Right ventricle myocardium inferior (tissue), 1 donor: ENCODE measurements at regions not wholly inside any gene's neighbourhood (a gene's known extent, or its start where the extent isn't known, plus 50 kb on each side); places are given as distances from the start of the nearest gene placed in this dataset.
"Not testable (repeated sequence)": the region's sequence is repeated elsewhere in the genome, so short reads cannot be mapped to it uniquely, and the experiment has no call there.

Source experiments
- ATAC-seq: fragments of 200-7000 bp; cut with Tn5 transposase; one replicate; pipeline ENCODE4 v1.9.1; 2020; ENCODE audit warnings: mild to moderate bottlenecking, moderate library complexity
- DNase-seq: peaks from one replicate; pipeline ENCODE4 v3.0.0; 2021; ENCODE audit errors: missing footprints
- intact Hi-C: fragments of 100-400 bp; cut with DNase I; formaldehyde crosslinking; loops from one replicate; pipeline ENCODE4 v1.11.0; 2022
- donor health status: DM: no; HTN: yes; CAD: no; lungs with severe emphysema.

DNA sequence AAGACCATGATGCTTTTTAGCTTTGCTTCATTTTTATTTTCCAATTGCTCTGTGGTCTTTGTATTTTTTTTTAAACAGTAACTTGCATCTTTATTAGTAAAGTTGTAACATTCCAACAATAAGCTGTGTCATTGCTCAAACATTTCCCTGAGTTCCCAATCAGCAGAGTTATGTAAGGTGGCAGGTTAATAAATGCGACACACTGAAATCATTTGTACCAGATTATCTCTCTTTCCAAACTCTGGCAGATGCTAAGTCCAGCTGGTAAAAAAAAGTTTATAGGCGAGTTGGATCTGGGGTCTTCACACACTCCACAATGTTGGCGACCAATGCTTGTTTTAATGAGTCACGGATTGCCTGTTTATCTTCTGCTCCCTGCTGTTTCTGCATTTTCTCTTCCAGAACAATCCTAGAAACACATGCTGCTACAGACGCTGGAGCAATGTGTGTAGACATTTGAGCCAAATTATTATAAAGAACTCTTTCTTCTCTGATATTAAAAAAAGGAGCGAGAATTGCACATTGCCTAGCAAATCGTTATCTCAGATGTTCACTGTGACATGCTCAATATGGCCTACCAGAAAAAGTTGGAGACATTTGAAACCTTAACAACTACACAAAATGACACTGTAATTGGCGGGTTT is 113.6 kb upstream of the IFNGR1 start:
- ATAC-seq (peak; percentile 96), DNase-seq (no peak)
- intact Hi-C loops = no loop called here

DNA sequence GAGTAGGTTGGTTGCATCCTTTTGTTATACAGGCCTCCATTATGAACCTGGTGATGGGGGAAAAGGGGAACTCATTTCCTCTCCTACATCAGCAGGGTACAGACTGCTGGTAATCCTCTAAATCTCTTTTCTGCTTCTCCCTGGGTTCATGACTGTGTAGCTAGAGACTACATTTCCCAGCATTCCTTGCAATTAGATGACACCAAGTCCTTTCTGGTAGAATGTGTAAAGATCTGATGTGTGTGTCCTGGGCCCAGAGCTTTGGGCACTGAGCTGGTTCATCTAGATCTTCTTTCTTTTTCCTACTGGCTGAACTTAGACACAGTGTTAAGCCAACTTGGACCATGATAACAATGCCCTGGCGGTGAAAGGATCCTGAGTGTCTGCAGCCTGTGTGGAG is 104.7 kb upstream of the IFNGR1 start:
- intact Hi-C loops = no loop called here
- ATAC-seq (no peak), DNase-seq (no peak)

- intact Hi-C loops = no loop called here
- ATAC-seq = no peak
- no peak for DNase-seq
Observed at GRCh38 chr6:137320271-137320670, 101.1 kb upstream of the IFNGR1 start.

DNA sequence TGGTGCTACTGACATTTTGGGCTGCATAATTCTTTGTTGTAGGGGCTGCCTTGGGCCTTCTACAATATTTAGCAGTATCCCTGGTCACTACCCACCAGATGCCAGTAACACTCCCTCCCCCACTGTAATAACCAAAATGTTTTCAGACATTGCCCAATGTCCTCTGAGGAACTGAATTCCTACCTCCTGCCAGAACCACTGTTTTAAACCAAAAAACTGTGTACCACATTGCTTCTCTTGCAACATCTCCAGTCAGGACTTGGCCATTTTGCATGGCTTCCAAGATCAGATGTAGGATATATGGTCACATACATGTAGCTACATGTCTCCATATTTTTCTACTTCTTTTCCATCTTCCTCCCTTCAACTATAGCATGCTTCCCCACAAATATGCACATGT is 97.4 kb upstream of the IFNGR1 start:
- DNase-seq = no peak
- intact Hi-C loops = no loop called here
- no peak for ATAC-seq

- intact Hi-C loops = no loop called here
- DNase-seq (no peak), ATAC-seq (no peak)
Observed at GRCh38 chr6:137315081-137315480, 95.9 kb upstream of the IFNGR1 start.

GRCh38 chr6:137313928-137314855 is 95.0 kb upstream of the IFNGR1 start:
- intact Hi-C loops = loop anchor here (1.0 to 5.0 kb wide), 4 partner anchors 43 to 220 kb away; no protein-coding TSS in a partner anchor
- ATAC-seq (peak; percentile 93), DNase-seq (peak; percentile 87)

- DNase-seq = no peak
- intact Hi-C loops = loop anchor here (2.0 to 5.0 kb wide), 2 partner anchors 42 to 101 kb away; no protein-coding TSS in a partner anchor
- no peak for ATAC-seq
Observed at GRCh38 chr6:137313211-137313610, 94.0 kb upstream of the IFNGR1 start.

DNA sequence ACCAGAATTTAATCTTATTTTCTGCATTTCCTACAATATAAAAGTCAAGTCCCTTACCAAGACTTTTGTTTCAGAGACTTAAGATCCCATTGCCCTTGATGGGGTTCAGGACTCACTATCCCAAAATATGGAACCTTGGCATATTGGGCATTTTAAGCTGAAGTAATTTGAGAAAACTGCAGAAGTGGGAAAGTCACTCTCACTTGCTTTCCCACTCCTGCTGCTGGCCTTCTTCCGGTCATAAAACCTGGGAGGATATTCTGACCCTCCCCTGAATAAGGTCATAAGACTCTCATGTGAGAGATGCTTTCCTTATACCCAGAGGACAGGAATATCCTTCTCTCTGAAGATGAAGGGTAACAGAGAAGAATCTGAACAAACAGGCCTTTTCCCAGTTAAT is 92.8 kb upstream of the IFNGR1 start:
- DNase-seq = no peak
- intact Hi-C loops = loop anchor here (2.0 to 5.0 kb wide), 2 partner anchors 41 to 100 kb away; no protein-coding TSS in a partner anchor
- ATAC-seq = no peak

- DNase-seq (peak; percentile 75), ATAC-seq (peak; percentile 91)
- intact Hi-C loops = no loop called here
Observed at GRCh38 chr6:137309078-137309762, 90.0 kb upstream of the IFNGR1 start.

DNA sequence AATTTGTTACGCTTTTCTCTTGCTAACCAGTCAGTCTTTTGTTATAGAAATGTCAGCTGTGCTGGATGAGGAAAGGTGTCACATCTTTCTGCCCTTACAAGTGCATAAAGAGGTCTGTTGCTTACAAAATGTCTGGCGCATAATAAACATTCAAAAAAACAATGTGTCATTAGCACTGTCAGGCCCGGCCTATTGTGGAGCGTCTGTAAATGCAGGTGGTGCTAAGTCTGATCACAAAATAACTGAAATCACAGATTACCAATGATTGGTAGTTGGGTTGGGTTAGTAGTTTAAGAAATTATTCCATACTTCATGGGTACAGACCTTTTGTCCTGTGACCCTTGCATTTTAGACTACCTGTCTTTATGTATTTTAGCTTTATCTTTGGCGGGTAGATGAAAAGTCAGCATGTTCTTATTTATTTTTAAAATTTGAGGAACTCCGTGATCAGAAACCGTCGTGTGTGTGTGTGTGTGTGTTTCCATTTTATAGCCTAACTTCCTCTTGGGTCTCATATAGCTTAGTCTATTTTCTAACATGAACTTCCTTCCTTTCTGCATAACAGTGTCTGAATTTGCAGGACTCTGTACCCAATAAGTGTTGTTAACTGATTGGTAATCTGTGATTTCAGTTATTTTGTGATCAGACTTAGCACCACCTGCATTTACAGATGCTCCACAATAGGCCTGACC is 88.1 kb upstream of the IFNGR1 start:
- DNase-seq (no peak), ATAC-seq (peak; percentile 31)
- intact Hi-C loops = no loop called here

DNA sequence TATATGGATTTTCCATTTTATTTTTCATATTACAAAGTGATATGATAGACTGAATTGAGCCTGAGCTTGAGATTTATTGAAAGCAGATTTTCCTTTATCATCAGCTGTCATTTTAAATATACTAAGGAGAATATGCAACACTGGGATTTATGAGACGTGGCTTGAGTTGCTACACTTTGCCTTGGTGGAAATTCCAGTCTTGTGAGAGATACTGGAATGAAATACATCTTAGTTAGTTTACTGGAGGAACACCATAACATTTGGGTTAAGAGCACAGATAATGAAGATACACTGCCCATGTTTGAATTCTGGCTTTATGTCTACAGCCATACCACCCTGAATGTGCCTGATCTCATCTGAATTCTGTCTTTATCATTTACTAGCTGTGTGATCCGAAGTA is 86.5 kb upstream of the IFNGR1 start:
- intact Hi-C loops = no loop called here
- DNase-seq (no peak), ATAC-seq (no peak)

- ATAC-seq = no peak
- no peak for DNase-seq
- intact Hi-C loops = no loop called here
Observed at GRCh38 chr6:137304020-137304780, 85.0 kb upstream of the IFNGR1 start.

GRCh38 chr6:137303441-137303840 is 84.3 kb upstream of the IFNGR1 start:
- no peak for ATAC-seq
- intact Hi-C loops = no loop called here
- no peak for DNase-seq

GRCh38 chr6:137299681-137300080 is 80.5 kb upstream of the IFNGR1 start:
- DNase-seq (no peak), ATAC-seq (no peak)
- intact Hi-C loops = no loop called here

DNA sequence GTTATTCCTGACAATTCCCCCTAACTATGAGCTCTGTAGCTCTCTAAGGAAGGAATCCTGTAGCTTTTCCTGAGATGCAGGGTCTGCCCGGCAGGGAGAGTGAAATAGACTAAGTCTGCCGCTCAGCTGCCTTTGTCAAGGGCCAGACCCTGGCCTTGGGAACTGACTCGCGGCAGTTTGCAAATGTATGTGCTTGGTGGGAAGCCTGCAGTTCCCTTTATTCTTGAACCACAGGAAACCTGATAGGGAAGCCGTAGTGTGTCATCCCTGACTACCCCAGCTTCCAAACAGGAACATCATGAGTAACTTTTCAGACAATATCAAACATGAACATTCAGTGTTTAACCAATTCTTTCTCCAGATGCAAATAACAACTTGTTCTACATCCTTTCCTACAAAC is 78.7 kb upstream of the IFNGR1 start:
- ATAC-seq (no peak), DNase-seq (no peak)
- intact Hi-C loops = no loop called here

DNA sequence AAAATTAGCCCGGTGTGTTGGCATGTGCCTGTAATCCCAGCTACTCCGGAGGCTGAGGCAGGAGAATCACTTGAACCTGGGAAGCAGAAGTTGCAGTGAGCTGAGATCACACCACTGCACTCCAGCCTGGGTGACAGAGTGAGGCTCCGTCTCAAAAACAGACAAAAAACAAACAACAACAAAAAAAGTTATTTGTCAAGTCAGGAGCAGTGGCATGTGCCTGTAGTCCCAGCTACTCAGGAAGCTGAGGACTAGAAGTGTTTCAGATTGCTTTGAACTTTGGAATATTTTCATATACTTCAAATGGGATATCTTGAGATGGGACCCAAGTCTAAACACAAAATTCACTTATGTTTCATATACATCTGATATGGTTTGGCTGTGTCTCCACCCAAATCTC is 73.1 kb upstream of the IFNGR1 start:
- intact Hi-C loops, ATAC-seq, DNase-seq: not testable (repeated sequence)

GRCh38 chr6:137291441-137291840 is 72.3 kb upstream of the IFNGR1 start:
- DNase-seq (no peak), ATAC-seq (peak; percentile 76)
- intact Hi-C loops = no loop called here

DNA sequence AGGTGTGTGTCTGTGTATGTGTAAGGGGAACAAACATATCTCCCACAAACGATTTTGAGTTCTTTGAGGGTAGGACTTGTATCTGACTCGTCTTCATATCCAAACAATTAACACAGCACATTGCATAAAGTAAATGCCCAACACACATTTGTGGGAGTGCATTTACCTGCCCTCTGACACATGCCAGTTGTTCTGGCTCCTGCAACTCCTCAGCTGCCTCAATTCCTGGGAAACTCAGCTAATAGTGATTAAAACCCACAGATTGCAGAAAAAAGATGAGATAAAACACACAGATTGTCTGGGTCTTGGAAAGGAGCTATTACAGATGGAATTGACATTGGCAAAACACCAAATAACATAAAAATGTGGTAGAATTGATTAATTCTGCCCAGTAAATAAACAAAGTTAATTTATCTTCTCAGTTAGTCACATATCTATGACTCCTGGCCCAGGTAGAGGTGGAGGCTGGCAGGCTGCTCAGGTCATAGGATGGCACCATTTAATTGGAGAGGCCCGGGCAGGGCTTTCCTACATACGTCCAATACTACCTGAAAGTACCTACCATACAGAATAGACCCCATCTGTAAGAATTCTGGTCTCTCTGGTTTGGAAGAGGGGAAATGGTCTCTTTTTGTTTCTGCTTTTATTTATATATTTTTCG is 71.5 kb upstream of the IFNGR1 start:
- intact Hi-C loops = no loop called here
- DNase-seq = no peak
- no peak for ATAC-seq
